ENCODE measurements at regions not wholly inside any gene's neighbourhood (a gene's known extent, or its start where the extent isn't known, plus 50 kb on each side); places are given as distances from the start of the nearest gene placed in this dataset.

- Histone ChIP-seq H3K27me3 (replicated peaks in 1 of 7) (no peaks in the 10 kb centered on the region), H3K36me3 (no peaks in the 10 kb centered on the region), H3K4me3 (no peak overlapping the region), H3K9me3 (peaks cover 0 to 27% (median 7%) of the 10 kb centered on the region in 8 donors), H3K4me1 (no peaks in the 10 kb centered on the region), H3K27ac (no peak overlapping the region)
- WGBS, 5 donors: 82 to 94% (median 89%) methylated on average over 9 of the region's 9 CpGs
- TF ChIP-seq, protein P1, sequence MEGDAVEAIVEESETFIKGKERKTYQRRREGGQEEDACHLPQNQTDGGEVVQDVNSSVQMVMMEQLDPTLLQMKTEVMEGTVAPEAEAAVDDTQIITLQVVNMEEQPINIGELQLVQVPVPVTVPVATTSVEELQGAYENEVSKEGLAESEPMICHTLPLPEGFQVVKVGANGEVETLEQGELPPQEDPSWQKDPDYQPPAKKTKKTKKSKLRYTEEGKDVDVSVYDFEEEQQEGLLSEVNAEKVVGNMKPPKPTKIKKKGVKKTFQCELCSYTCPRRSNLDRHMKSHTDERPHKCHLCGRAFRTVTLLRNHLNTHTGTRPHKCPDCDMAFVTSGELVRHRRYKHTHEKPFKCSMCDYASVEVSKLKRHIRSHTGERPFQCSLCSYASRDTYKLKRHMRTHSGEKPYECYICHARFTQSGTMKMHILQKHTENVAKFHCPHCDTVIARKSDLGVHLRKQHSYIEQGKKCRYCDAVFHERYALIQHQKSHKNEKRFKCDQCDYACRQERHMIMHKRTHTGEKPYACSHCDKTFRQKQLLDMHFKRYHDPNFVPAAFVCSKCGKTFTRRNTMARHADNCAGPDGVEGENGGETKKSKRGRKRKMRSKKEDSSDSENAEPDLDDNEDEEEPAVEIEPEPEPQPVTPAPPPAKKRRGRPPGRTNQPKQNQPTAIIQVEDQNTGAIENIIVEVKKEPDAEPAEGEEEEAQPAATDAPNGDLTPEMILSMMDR (IDR thresholded peaks at IDR 0.05 in 8 of 11, conservative IDR thresholded peaks at IDR 0.05 in 3 of 11): no peak
- TF ChIP-seq POLR2A (IDR thresholded peaks at IDR 0.05) (no peak), POLR2AphosphoS5 (IDR thresholded peaks at IDR 0.05) (no peak)
- intact Hi-C loops (cut with DNase I; ENCODE audit: low total_unique reads): no loop called here
- DNase-seq: no peak
Measured at GRCh38 chr7:54343511-54343910, 198.7 kb upstream of the VSTM2A start.

DNA sequence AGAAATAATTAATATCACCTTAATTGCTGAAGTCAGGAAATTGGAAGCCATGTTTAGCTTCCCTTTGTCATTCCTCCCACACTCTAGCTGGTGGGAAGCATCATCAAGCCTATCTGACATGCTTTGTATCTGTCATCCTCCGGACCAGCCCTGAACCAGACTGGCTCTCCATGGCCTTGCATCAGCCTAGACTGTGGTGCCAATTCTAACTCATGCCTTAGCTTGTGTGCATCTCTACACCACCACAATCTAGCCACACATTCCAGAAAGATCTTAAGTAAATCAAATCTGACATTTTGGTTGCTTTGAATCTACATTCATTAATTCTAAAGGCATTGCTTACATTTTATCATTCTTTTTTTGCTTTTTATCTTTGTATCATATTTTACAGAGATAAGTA, 196.4 kb upstream of the VSTM2A start:
- no peak overlapping the region for H3K27ac ChIP-seq
- intact Hi-C loops (cut with DNase I; ENCODE audit: low total_unique reads): no loop called here
- DNase-seq: no peak
- 18 to 87% (median 78%) methylated on average over 1 of the region's 1 CpG for WGBS, 5 donors
- H3K27me3 ChIP-seq (replicated peaks in 1 of 7): no peaks in the 10 kb centered on the region
- peaks cover 0 to 37% (median 11%) of the 10 kb centered on the region in 8 donors for H3K9me3 ChIP-seq
- no peaks in the 10 kb centered on the region for H3K36me3 ChIP-seq
- H3K4me3 ChIP-seq: no peak overlapping the region
- no peaks in the 10 kb centered on the region for H3K4me1 ChIP-seq
- TF ChIP-seq, protein P1 (IDR thresholded peaks at IDR 0.05 in 8 of 11, conservative IDR thresholded peaks at IDR 0.05 in 3 of 11): no peak
- TF ChIP-seq POLR2A (IDR thresholded peaks at IDR 0.05): no peak
- no peak for TF ChIP-seq POLR2AphosphoS5 (IDR thresholded peaks at IDR 0.05)

DNA sequence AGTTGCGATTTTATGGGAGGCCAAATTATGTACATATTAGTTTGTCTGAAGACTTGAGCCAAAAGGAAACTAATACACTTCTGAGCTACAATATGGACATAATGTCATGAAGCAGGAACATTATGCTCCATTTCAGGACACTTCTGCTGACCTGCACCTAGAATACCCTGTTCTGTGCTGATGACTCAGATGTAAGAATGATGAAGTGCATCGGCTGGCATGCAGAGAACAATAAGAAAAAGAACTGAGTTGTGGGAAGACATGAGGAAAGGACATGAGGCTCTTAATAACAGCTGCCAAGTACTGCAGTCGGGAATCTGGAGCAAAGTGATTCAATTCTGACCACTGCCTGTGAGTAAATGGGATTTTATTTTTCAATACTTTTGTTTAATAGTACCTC, 192.9 kb upstream of the VSTM2A start:
- no peaks in the 10 kb centered on the region for H3K4me1 ChIP-seq
- no peak overlapping the region for H3K4me3 ChIP-seq
- peaks cover 0 to 32% (median 11%) of the 10 kb centered on the region in 8 donors for H3K9me3 ChIP-seq
- H3K36me3 ChIP-seq: no peaks in the 10 kb centered on the region
- no peak for DNase-seq
- intact Hi-C loops (cut with DNase I; ENCODE audit: low total_unique reads): no loop called here
- TF ChIP-seq POLR2A (IDR thresholded peaks at IDR 0.05) (no peak), POLR2AphosphoS5 (IDR thresholded peaks at IDR 0.05) (no peak)
- TF ChIP-seq, protein P1 (IDR thresholded peaks at IDR 0.05 in 8 of 11, conservative IDR thresholded peaks at IDR 0.05 in 3 of 11): no peak
- no peak overlapping the region for H3K27ac ChIP-seq
- no peaks in the 10 kb centered on the region for H3K27me3 ChIP-seq (replicated peaks in 1 of 7)
- WGBS, 5 donors: 76 to 83% (median 77%) methylated on average over 3 of the region's 3 CpGs

DNA sequence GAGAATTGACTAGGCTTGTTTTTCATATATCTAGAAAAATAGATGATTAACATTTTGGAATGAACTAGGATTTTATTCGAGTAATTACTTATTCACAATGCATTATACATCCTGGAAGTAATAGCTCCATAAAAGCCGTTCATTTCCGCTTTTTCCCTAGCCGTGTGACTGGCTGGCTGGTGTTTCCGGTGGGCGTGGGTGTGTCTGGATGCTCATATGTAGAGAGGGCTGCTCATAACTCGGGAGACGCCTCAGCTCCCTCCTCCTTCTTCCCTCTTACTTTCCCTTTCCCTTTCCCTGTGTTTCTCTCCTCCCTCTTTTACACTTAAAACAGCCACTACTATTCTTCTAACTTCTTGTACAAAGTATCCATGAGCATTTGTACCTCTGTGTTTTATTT, 187.7 kb upstream of the VSTM2A start:
- intact Hi-C loops (cut with DNase I; ENCODE audit: low total_unique reads): no loop called here
- Histone ChIP-seq H3K27ac (no peak overlapping the region), H3K9me3 (peaks cover 0 to 41% (median 6%) of the 10 kb centered on the region in 8 donors), H3K36me3 (no peaks in the 10 kb centered on the region), H3K27me3 (replicated peaks in 1 of 7) (no peaks in the 10 kb centered on the region), H3K4me1 (no peaks in the 10 kb centered on the region), H3K4me3 (no peak overlapping the region)
- WGBS, 5 donors: 68 to 81% (median 73%) methylated on average over 8 of the region's 8 CpGs
- no peak for DNase-seq
- TF ChIP-seq POLR2AphosphoS5 (IDR thresholded peaks at IDR 0.05) (no peak), POLR2A (IDR thresholded peaks at IDR 0.05) (no peak)
- TF ChIP-seq, protein P1 (IDR thresholded peaks at IDR 0.05 in 8 of 11, conservative IDR thresholded peaks at IDR 0.05 in 3 of 11): no peak

All from spleen (tissue), 11 donors.